Forelimb muscle (tissue), 1 donor: ENCODE measurements at regions not wholly inside any gene's neighbourhood (a gene's known extent, or its start where the extent isn't known, plus 50 kb on each side); places are given as distances from the start of the nearest gene placed in this dataset.
"Not testable (repeated sequence)": the region's sequence is repeated elsewhere in the genome, so short reads cannot be mapped to it uniquely, and the experiment has no call there.

Experiments
- DNase-seq: peaks from one replicate; pipeline ENCODE4 v3.0.0-alpha.2; 2013; ENCODE audit warnings: low read depth

DNA sequence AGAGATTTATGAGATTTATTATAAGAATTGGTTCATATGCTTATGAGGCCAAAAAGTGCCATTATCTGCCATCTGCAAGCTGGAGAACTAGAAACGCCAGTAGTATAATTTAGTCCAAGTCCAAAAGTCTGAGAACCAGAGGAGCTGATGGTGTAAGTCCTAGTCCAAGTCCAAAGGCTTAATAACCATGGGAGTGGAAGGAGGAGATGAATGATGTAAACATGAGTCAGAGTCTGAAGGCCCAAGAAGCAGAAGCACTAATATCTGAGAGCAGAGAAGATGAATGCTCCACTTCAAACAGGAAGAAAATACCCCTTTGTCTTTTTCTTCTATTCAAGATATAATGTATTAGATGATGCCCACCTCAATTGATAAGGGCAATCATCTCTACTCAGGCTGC lies 185.7 kb downstream of the CGGBP1 start:
- no peak for DNase-seq

DNA sequence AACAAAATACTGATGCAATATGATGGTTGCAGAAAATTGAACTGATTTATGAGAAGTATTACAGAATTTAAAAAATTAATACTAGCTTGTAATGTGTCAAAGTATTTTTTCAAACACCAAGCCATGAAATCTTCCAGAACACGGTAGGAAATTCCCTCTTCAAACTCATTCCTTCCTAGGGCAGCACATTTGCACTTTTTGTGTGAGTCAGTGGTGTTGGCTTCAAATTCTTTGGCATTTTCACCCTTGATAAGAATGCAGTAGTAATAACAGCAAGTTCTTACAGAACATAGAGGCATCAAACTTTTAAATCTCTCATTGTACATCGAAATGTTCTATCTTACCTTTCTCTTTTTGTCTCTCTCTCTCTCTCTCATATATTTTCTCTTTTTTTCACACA lies 191.8 kb downstream of the CGGBP1 start:
- no peak for DNase-seq

DNA sequence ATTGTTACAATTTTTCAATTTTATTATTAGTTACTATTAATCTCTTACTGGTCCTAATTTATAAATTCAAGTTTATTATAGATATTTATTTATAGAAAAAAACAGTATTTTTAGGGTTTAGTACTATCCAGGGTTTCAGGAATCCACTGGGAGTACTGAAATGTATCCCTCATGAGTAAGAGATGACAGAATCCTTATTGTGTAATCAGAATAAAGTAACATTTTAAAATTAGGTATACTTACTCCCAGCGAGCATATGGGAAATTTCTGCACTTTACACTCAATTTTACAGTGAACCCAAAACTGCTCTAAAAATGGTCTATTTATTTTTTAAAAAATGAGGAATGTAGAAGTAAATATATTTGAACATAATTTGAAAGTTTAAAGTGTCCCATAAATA lies 202.7 kb downstream of the CGGBP1 start:
- DNase-seq = no peak

DNA sequence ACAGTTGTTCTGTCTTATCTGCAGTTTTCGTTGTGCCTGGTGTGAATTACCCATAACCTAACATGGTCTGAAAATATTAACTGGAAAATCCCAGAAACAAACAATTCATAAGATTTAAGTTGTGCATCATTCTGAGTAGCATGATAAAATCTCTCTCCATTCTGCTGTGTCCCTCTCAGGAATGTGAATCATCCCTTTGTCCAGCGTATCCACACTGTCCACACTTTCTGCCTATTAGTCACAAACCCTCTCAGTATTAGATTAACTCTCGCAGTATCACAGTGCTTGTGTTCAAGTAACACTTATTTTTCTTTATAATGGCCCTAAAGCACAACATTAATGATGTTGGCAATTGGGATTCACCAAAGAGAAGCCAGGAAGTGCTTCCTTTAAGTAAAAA lies 203.2 kb downstream of the CGGBP1 start:
- no peak for DNase-seq

DNA sequence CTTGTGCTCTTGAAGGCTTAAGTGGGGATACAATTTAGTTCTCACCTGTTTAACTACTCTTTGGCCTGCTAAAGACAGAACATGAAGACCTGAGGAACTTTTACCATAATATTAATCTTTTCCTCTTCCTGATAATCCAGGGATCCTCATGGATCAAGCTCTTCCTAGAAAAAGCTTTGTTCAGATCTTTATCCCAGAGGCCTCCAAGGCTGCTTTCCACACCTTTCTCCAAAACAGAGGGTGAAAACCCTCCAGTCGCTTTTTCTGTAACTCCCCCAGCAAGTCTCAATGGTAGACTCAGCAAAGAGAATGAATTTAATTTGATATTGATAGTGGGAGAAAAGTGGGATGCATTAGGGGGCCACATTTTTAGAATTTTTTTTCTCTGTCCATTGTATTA lies 203.6 kb downstream of the CGGBP1 start:
- DNase-seq = no peak

DNA sequence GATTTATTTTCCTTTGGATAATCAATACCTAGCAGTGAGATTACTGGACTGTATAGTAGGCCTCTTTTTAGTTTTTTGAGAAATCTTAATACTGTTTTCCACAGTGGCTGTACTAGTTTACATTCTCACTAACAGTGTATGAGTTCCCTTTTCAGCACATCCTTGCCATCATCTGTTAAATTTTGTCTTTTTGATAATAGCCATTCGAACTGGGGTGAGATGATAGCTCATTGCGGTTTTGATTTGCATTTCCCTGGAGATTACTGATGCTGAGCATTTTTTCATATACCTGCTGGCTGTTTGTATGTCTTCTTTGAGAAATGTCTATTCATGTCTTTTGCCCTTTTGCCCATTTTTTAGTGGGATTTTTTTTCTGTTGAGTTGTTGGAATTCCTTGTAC lies 210.8 kb downstream of the CGGBP1 start:
- no peak for DNase-seq

DNA sequence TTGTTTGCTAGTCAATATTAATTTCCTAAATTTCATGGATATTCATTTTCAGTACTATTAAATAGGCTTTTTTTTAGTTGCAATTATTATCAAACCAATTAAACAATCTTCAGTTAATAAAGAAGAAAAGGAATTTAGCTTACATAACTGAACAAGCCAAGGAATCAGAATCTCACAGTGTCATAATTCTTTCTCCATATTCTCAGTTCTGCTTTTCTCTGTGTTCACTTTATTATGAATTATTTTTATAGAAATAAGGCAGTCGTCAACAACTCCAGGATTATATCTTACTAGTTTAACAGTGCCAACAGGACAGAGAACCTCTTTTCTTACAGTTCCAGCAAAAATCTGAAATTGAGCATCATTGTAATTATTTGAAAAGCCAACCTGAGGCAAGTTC lies 221.7 kb downstream of the CGGBP1 start:
- no peak for DNase-seq

DNA sequence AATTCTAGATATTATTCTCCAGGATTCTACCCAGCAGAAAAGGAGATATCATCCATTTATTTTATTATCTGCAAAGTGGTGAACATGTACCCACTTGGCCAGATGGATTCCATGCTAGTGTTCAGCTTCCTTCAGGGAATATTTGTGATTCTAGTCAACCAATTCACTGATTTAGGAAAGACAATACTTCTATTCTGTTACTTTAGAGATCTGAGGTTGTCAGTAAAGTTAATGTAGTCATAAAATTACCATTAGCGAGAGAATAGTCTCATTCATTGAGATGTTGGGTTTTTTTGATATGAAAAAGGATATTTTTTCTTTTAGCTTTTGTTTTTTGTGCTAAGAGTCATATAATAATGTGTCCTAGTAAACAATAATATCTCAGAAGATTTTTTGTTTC lies 222.8 kb downstream of the CGGBP1 start:
- DNase-seq = no peak

DNA sequence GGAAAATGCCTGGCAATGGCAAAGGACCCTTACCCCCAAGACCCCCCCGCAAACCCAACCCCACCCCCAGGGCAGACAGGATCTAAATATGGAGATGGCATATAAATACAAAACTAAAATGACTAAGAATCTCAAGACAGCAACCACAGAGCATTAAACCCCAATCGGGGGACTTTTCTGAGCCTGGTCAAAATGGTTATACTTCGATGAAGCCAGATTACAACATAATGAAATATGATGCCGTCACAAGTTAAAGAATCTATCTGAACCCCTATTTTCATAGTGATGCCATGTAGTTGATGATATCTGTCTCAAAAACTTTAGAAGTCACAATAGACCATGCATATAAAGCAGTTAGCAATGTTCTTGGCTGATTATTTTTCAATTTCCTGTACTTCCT lies 223.6 kb downstream of the CGGBP1 start:
- DNase-seq = no peak

DNA sequence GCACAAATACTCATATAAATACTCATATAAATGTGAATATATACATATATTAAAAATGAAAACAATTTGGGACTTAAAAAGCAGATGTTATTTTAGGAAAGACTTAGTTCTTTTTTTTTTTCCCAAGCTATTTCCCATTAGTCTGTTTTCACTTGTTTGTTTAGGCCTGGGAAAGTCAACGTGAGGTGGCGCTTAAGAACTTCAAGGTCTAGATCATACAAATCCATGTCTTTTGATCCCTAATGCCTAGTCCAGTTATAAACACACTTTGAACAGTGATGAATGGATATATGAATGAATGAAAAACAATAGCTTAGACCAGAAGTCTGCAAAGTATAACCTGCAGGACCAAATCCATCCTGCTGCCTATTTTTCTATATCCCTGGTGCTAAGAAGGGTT lies 224.5 kb downstream of the CGGBP1 start:
- DNase-seq = no peak

DNA sequence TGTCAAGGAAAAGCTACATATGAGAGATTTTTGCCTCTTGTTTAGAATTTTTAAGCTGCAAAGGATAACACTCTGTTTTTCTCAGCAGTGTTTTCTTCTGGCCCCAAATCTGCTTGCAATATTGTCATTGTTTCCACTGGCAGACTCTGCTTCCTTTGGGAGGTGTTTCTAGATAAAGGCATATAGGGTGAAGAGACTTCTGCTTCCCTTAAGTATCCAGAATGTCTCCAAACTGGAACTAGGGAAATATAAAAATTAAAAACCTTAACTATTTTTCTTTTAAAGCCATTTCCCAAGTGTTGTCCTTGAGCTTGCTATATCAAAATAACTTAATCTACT lies 225.8 kb downstream of the CGGBP1 start:
- peak; percentile 8 for DNase-seq

DNA sequence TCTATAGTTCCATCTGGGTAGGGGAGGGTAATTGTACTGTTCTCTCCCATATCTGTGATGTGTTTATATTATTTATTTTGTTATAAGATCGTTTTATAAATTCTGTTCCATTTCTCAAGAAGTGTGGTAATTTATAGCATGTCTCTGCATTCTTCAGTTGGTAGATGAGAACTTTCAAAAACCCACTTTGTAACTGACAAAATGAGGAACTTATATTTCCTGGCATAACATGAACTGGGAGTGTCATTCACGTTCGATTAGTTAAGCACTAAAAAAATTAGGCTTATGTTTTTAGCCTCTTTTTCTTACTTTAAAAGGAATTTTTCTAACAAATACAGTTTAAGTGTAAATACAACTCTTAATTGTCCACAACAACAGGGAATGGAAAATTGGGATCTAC lies 230.8 kb downstream of the CGGBP1 start:
- no peak for DNase-seq

DNA sequence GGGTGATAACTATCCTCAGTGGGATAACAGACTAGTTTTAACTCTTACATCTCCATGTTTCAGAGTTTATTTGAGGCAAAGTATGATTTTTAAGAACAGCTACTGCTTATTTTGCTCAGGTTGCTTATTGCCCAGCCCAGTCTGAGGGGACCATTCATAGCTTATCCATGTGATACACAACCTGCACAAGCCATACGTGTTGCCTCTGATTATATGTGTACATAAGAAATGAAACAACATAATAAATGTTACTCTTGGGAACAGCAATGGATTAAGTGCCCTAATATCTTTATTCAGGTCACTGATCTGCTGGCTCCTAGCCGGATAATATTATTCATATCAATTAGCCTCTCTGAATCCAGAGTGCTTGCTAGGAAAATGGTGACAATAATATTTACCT lies 236.2 kb downstream of the CGGBP1 start:
- DNase-seq = no peak

DNA sequence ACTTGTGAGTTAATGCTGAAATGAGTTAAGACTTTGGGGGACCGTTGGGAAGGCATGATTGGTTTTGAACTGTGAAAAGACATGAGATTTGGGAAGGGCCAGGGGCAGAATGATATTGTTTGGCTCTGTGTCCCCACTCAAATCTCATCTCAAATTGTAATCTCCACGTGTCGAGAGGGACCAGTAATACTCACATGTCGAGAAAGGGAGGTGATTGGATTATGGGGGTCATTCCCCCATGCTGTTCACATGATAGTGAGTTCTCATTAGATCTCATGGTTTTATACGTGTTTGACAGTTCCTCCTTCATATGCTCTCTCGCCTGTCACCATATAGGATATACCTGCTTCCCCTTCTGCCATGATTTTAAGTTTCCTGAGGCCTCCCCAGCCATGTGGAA lies 245.3 kb downstream of the CGGBP1 start:
- not testable (repeated sequence) for DNase-seq

DNA sequence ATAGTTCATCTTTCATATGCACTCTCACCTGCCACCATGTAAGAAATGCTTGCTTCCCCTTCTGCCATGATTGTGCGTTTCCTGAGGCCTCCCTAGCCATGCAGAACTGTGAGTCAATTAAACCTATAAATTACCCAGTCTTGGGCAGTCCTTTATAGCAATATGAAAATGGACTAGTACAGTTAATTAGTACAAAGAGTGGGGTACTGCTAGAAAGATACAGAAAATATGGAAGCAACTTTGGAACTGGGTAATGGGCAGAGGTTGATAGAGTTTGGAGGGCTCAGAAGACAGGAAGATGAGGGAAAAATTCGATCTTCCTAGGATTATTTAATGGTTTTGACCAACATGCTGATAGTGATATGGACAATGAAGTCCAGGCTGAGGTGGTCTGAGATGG lies 246.9 kb downstream of the CGGBP1 start:
- DNase-seq = no peak

DNA sequence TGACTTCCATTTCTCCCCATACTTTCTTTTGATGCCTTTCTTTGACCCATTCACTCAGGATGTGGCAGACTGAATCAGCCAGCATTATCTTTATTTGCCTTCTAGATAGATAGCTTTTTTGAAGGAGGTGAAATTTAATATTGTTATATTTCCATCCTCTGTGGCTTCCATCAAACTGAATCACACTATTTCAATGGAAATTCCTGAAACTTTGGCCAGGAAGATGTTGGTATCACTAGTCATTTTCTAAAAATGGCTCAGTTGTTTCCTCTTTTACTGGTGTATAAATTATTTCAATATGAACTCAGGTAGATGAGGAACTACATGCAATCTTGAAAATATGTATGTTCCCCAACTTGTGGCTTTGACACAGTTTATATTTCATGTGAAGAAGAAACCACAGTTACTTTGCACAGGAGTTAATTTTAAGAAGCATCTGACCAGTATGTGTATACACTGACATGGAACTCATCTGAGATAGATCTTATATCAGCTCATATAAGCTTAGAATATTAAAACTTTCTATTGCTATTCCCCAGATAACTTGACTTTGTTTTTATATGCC lies 248.3 kb downstream of the CGGBP1 start:
- DNase-seq = no peak

DNA sequence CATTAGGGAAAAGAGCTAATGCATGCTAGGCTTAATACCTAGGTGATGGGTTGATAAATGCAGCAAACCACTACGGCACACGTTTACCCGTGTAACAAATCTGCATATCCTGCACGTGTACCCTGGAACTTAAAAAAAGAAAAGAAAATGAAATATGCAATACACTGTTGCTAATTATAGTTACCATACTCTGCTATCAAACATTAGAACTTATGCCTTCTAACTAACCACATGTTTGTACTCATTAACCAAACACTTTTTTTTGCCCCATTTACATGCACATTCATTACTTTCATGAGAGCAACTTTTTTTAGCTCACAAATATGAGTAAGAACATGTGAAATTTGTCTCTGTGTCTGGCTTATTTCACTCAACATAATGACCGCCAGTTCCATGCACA lies 253.1 kb downstream of the CGGBP1 start:
- no peak for DNase-seq

DNA sequence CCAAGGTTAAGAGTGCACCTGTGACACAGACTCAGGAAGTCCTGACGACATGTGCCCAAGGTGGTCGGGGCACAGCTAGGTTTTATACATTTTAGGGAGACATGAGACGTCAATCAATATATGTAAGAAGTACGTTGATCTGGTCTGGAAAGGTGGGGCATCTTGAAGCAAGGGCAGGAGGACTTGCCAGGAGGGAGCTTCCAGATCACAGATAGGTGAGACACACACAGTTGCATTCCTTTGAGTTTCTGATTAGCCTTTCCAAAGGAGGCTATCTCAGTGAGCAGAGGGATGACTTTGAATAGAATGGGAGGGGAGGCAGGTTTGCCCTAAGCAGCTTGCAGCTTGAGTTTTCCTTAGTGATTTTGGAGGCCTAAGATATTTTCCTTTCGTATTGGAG lies 257.4 kb downstream of the CGGBP1 start:
- no peak for DNase-seq

DNA sequence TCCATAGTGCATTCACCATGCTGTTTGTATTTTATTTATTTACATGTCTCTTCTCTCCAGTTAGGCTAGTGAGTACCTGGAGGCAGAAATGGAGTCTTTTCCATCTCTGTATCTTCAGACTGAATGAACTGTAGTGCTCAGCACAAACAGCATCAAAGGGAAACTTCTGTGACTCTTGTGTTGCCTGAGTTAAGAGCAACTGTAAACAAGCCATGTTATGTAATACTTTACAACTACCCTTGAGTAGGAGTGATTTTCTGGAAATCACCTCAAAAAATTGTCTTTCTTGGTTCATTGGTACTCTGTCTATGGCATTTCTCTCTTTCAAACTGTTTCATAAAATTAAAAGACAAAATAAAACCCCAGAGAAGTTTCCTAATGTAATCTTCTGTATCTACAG lies 258.3 kb downstream of the CGGBP1 start:
- DNase-seq = no peak

DNA sequence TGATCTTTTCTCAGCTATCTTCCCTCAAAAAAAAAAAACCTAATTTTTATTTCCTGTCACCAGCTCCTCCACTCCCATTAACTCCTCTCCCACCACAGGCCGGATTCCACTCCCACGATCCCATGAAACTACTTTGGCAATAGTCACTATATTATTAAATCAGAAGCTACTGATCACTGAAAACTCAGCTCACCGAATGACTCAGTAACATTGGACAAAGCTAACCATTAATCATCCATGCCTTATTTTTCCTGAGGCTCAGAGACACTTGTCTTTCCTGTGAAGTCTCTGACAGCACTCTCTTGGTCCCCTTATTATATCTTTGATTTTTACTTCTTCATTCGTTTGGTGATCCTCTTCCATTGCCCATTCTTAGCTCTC lies 260.2 kb downstream of the CGGBP1 start:
- DNase-seq = no peak

DNA sequence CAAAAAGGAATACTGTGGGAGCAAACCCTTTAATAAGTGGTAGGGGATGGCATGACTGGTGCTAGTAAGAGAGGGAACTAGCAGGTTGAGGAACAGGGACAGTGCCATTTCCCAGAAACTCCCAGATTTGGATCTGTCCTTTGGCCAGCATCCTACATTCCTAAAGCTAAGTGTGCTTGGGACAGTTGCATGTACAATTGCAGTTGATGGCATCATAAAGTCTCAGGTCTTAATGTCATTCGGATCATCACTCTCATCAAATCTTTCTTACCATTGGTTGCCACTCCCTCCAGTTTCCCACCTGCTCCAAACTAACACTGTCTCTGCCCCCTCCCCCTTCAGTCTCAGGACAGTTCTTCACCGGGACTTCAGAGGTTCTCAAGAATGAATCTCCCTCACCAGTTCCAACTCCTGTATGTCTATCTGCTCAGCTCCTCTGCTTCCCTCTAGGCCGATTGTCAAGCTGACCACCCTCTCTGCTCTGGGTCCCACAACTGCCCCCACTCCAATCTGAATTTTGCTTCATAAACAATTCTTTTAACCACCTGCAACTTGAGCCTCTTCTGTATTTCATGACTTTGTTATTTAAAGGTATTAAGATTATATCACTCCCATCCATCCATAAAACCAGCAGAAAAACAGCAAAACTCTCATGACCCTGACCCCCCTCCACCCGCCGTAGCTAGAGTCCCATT lies 260.8 kb downstream of the CGGBP1 start:
- DNase-seq = no peak

DNA sequence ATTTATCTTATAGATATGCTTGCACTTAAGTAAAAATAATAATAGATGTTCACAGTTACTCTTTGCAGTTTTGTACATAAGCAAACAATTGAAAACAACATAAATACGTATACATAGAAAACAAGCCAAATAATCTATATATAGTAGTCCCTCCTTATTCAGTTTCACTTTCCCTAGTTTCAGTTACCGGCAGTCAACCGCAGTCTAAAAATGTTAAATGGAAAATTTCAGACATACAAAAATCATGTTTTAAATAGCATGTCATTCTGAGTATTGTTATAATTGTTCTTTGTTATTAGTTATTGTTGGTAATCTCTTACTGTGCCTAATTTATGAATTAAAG lies 262.0 kb downstream of the CGGBP1 start:
- DNase-seq = no peak

DNA sequence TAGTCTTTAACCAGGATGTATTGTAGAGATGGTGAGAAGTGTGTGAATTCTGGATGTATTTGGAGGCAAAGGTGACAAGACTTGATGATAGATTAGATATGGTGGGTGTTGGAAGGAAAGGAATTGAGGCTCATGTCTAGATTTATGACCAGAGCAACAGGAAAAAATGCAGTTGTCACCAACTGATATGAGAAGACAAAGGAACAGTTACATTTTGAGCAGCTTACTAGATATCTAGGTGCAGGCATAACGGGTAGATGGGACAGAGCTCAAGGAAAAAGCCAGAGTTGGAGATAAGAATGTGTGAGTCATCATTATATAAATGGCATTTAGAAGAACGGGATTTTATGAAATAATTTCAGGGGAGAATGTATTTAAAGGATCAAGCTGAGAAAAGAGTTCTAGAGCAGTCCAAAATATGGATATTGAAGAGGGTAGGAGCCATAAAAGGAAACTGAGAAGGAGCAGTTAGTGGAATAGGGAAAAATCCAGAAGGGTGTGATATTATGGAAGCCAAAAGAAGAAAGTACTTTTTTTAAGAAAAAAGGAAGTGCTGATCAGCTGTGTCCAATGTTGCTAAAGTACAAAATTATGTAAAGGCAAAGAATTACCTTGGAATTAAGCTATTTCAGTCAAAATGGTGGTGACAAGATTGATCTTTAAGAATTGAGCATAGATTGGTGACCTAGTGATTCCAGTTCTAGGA lies 262.5 kb downstream of the CGGBP1 start:
- DNase-seq = no peak

DNA sequence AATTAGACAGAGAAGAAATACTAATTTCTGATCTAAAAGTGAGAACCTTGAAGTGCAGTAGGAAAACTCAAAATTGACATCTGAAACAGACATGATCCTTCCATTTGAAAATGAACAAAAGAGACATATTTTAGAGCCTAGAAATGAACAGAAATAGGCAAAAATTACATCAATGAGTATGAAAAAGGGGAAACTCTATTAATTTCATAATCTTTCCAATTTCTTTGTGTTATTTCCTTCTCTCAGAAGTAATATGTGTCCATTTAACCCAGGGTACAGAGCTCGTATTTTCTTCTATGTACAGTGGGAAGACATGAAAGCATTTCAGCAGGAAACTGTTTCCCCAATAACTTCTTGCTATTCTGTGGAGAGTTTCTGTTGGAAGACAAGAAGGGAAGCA lies 263.1 kb downstream of the CGGBP1 start:
- no peak for DNase-seq
